B cell (primary cell): ENCODE measurements at regions not wholly inside any gene's neighbourhood (a gene's known extent, or its start where the extent isn't known, plus 50 kb on each side); places are given as distances from the start of the nearest gene placed in this dataset. TPM values are rescaled to one million over a fixed set of nuclear protein-coding genes. Genes with fewer than 3 reads are reported as not detected.

Experiments used
- ATAC-seq: fragments of 200-7000 bp; cut with Tn5 transposase; one replicate; pipeline ENCODE4 v1.10.0; 2021; ENCODE audit warnings: low read depth, mild to moderate bottlenecking, moderate number of reproducible peaks, moderate library complexity
- CTCF ChIA-PET: fragments of 350-600 bp; sonication (Branson Sonifier 250); formaldehyde crosslinking; loops from one replicate; lab custom pipeline; 2021; ENCODE audit warnings: antibody characterized with exemption, inconsistent platforms; lab: Charles Lee
- POLR2A ChIA-PET: fragments of 350-600 bp; sonication (Branson Sonifier 250); formaldehyde crosslinking; loops from one replicate; lab custom pipeline; 2021; ENCODE audit warnings: antibody characterized with exemption; lab: Charles Lee
- DNase-seq: peaks from one replicate; pipeline ENCODE4 v3.0.0; 2013
- H2AFZ ChIP-seq: 2 replicates; pipeline ENCODE4 v1.6.1; 2012; ENCODE audit warnings: mild to moderate bottlenecking, low read depth, low read length; ENCODE audit not compliant: insufficient read depth, poor library complexity, severe bottlenecking
- H3K27ac ChIP-seq, 2 donors: 1 replicate in 1 of 2; 2 replicates in 1 of 2; pipeline ENCODE4 v1.5.1; 2012 to 2013; ENCODE audit warnings: low read length in 2 of 2, mild to moderate bottlenecking in 2 of 2, moderate library complexity in 1 of 2
- H3K27me3 ChIP-seq, 4 experiments: fragments of 200-600 bp in 1 of 4; sonication (generic) in 1 of 4; replicated peaks in 1 of 4; 1 replicate in 2 of 4; 2 replicates in 2 of 4; pipeline versions ENCODE4 v1.6.1 to v1.7.0; 2013 to 2016; ENCODE audit warnings: low read length in 3 of 4, mild to moderate bottlenecking in 2 of 4, mixed read lengths in 1 of 4, moderate library complexity in 1 of 4; ENCODE audit not compliant: insufficient read depth in 4 of 4, control insufficient read depth in 3 of 4; ENCODE audit errors: control extremely low read depth in 1 of 4
- H3K36me3 ChIP-seq, 2 experiments: replicated peaks in 1 of 2; 1 replicate in 1 of 2; 2 replicates in 1 of 2; pipeline versions ENCODE4 v1.6.1 to v1.7.1; 2013; ENCODE audit warnings: low read length in 1 of 2; ENCODE audit not compliant: insufficient read depth in 2 of 2, control insufficient read depth in 1 of 2; ENCODE audit errors: control extremely low read depth in 1 of 2, extremely low read depth in 1 of 2
- H3K4me1 ChIP-seq, 2 donors: fragments of 200-600 bp in 1 of 2; sonication (generic) in 1 of 2; 1 replicate in 1 of 2; 2 replicates in 1 of 2; pipeline versions ENCODE4 v1.5.1 to v1.6.1; 2013 to 2017; ENCODE audit warnings: low read length in 2 of 2; ENCODE audit not compliant: control insufficient read depth in 2 of 2, insufficient read depth in 2 of 2
- H3K4me2 ChIP-seq: replicated peaks from 2 replicates; pipeline ENCODE3; 2012; ENCODE audit warnings: mild to moderate bottlenecking, low read depth, low read length; ENCODE audit not compliant: poor library complexity, severe bottlenecking
- H3K4me3 ChIP-seq, 5 experiments: fragments of 200-600 bp in 1 of 5; sonication (generic) in 1 of 5; 1 replicate in 3 of 5; 2 replicates in 2 of 5; pipeline versions ENCODE4 v1.5.1 to v1.7.0; 2011 to 2016; ENCODE audit warnings: low read length in 4 of 5, mild to moderate bottlenecking in 4 of 5, low read depth in 2 of 5, control low read depth in 1 of 5, moderate library complexity in 1 of 5; ENCODE audit not compliant: insufficient read depth in 1 of 5; ENCODE audit errors: control extremely low read depth in 1 of 5, extremely low read depth in 1 of 5
- H3K79me2 ChIP-seq: fragments of 200-600 bp; sonication (generic); one replicate; pipeline ENCODE4 v1.6.0; 2016; ENCODE audit warnings: low read length; ENCODE audit not compliant: control insufficient read depth, insufficient read depth
- H3K9ac ChIP-seq: fragments of 200-600 bp; sonication (generic); 2 replicates; pipeline ENCODE4 v1.6.1; 2017; ENCODE audit warnings: mild to moderate bottlenecking, low read length, moderate library complexity
- H3K9me3 ChIP-seq, 3 donors: one replicate each; pipeline versions ENCODE4 v1.6.1 to v1.7.1; 2013; ENCODE audit warnings: low read length in 2 of 3; ENCODE audit not compliant: control insufficient read depth in 2 of 3, insufficient read depth in 1 of 3; ENCODE audit errors: control extremely low read depth in 1 of 3
- H4K20me1 ChIP-seq: 2 replicates; pipeline ENCODE4 v1.6.0; 2012; ENCODE audit warnings: mild to moderate bottlenecking, low read length; ENCODE audit not compliant: insufficient read depth, control insufficient read depth, poor library complexity, severe bottlenecking
- H3K27ac Mint-ChIP-seq: one replicate; pipeline ENCODE4 v1.8.0; 2021; ENCODE audit warnings: mixed read lengths
- H3K27me3 Mint-ChIP-seq: one replicate; pipeline ENCODE4 v1.8.0; 2021; ENCODE audit warnings: mixed read lengths
- H3K4me1 Mint-ChIP-seq: one replicate; pipeline ENCODE4 v1.8.0; 2021; ENCODE audit warnings: mixed read lengths
- H3K4me3 Mint-ChIP-seq: one replicate; pipeline ENCODE4 v1.8.0; 2021; ENCODE audit warnings: mixed read lengths
- H3K9me3 Mint-ChIP-seq: one replicate; pipeline ENCODE4 v1.8.0; 2022; ENCODE audit warnings: mixed read lengths; ENCODE audit not compliant: insufficient read depth
- CTCF ChIP-seq: fragments of 200-600 bp; IDR thresholded peaks from one replicate; pipeline ENCODE4 v1.8.0; 2022; ENCODE audit warnings: antibody characterized with exemption, mild to moderate bottlenecking
- EZH2 ChIP-seq: IDR thresholded peaks from 2 replicates; pipeline ENCODE4 v1.6.1; 2012; ENCODE audit warnings: borderline replicate concordance, low read depth, mild to moderate bottlenecking, moderate library complexity, low read length; ENCODE audit not compliant: insufficient read depth, poor library complexity, severe bottlenecking
- WGBS: methylation state at CpG from one replicate; pipeline ENCODE4 v1.1.5; 2013; ENCODE audit warnings: missing lambda C conversion rate; ENCODE audit not compliant: insufficient coverage; 5-methylcytosine and 5-hydroxymethylcytosine counted together
- intact Hi-C: fragments of 100-400 bp; cut with micrococcal nuclease; formaldehyde crosslinking; loops from one replicate; pipeline ENCODE4 v1.10.0; 2022
- small RNA-seq: library from RNA; depleted of rRNA; stranded (forward); fragments of <200 nt; gene quantifications from one replicate; pipeline ENCODE3, GENCODE V24; 2012; ENCODE audit warnings: low replicate concordance, low read depth; ENCODE audit not compliant: insufficient read length

GRCh38 chr16:86458149-86458777 is 52.1 kb upstream of the FOXF1 start:
- Histone ChIP-seq H3K27me3 (peaks cover 0 to 3% (median 0%) of the 10 kb centered on the region in 4 experiments), H2AFZ (no peak overlapping the region), H3K4me2 (no peak overlapping the region), H3K27ac (no peak overlapping the region), H3K79me2 (no peaks in the 10 kb centered on the region), H4K20me1 (no peaks in the 10 kb centered on the region), H3K9me3 (peaks cover 0 to 8% (median 0%) of the 10 kb centered on the region in 3 donors), H3K9ac (no peak overlapping the region), H3K4me3 (no peak overlapping the region), H3K4me1 (no peaks in the 10 kb centered on the region), H3K36me3 (no peaks in the 10 kb centered on the region)
- ChIA-PET POLR2A (no interaction called here), CTCF (no interaction called here)
- H3K4me3 Mint-ChIP-seq = no peak overlapping the region
- ATAC-seq = no peak
- H3K27ac Mint-ChIP-seq = no peak overlapping the region
- no peaks in the 10 kb centered on the region for H3K4me1 Mint-ChIP-seq
- TF ChIP-seq CTCF = no peak
- TF ChIP-seq EZH2 = no peak
- H3K27me3 Mint-ChIP-seq = peaks cover 45% of the 10 kb centered on the region
- no CpG with 5 or more reads among the region's 7 CpGs for WGBS
- intact Hi-C loops = no loop called here
- no peaks in the 10 kb centered on the region for H3K9me3 Mint-ChIP-seq
- no peak for DNase-seq

GRCh38 chr16:86459266-86459665 is 51.1 kb upstream of the FOXF1 start:
- no peak overlapping the region for H3K27ac ChIP-seq
- intact Hi-C loops = no loop called here
- no peaks in the 10 kb centered on the region for H3K36me3 ChIP-seq
- H3K79me2 ChIP-seq = no peaks in the 10 kb centered on the region
- no peaks in the 10 kb centered on the region for H4K20me1 ChIP-seq
- H3K4me1 ChIP-seq = no peaks in the 10 kb centered on the region
- no peak for DNase-seq
- H2AFZ ChIP-seq = no peak overlapping the region
- Mint-ChIP-seq H3K27me3 (peaks cover 41% of the 10 kb centered on the region), H3K9me3 (peaks cover 4% of the 10 kb centered on the region), H3K4me3 (no peak overlapping the region), H3K27ac (no peak overlapping the region), H3K4me1 (no peaks in the 10 kb centered on the region)
- peaks cover 0 to 18% (median 0%) of the 10 kb centered on the region in 3 donors for H3K9me3 ChIP-seq
- POLR2A ChIA-PET = no interaction called here
- no peak overlapping the region for H3K9ac ChIP-seq
- WGBS = 85% methylated on average over 13 of the region's 13 CpGs
- no peak overlapping the region for H3K4me2 ChIP-seq
- CTCF ChIA-PET = no interaction called here
- no peak overlapping the region for H3K4me3 ChIP-seq
- TF ChIP-seq CTCF = no peak
- no peak for TF ChIP-seq EZH2
- peaks cover 0 to 3% (median 0%) of the 10 kb centered on the region in 4 experiments for H3K27me3 ChIP-seq
- no peak for ATAC-seq

Small RNA genes in the stretch of these regions (small RNA-seq; reads per million reads assigned to genes)
- not detected for gene RF00019
